Spinal cord (tissue), 9 donors: ENCODE measurements at regions not wholly inside any gene's neighbourhood (a gene's known extent, or its start where the extent isn't known, plus 50 kb on each side); places are given as distances from the start of the nearest gene placed in this dataset.

Experiments
- DNase-seq, 6 donors: peaks; one replicate each; pipeline versions ENCODE4 v3.0.0 to v3.0.0-alpha.2; 2013 to 2015; ENCODE audit warnings: low spot score in 6 of 6, low read depth in 4 of 6
- H3K27ac ChIP-seq: one replicate; pipeline ENCODE4 v1.5.1; 2013; ENCODE audit warnings: low read depth, low read length, control low read depth
- H3K27me3 ChIP-seq: one replicate; pipeline ENCODE4 v1.6.1; 2013; ENCODE audit warnings: low read length; ENCODE audit not compliant: control insufficient read depth, insufficient read depth
- H3K36me3 ChIP-seq: one replicate; pipeline ENCODE4 v1.6.1; 2013; ENCODE audit warnings: low read length; ENCODE audit not compliant: control insufficient read depth, insufficient read depth
- H3K4me1 ChIP-seq: one replicate; pipeline ENCODE4 v1.6.1; 2013; ENCODE audit warnings: low read length; ENCODE audit not compliant: control insufficient read depth, insufficient read depth
- H3K4me3 ChIP-seq: one replicate; pipeline ENCODE4 v1.5.1; 2013; ENCODE audit warnings: low read depth, low read length, control low read depth
- H3K9me3 ChIP-seq: one replicate; pipeline ENCODE4 v1.6.1; 2013; ENCODE audit warnings: low read length; ENCODE audit not compliant: control insufficient read depth, insufficient read depth
- WGBS: methylation state at CpG from one replicate; pipeline ENCODE4 v1.1.5; 2013; ENCODE audit warnings: missing lambda C conversion rate; ENCODE audit not compliant: insufficient coverage; 5-methylcytosine and 5-hydroxymethylcytosine counted together
- donor health status: healthy.

- H3K27me3 ChIP-seq: peaks cover 5% of the 10 kb centered on the region
- WGBS: 50% methylated on average over 2 of the region's 2 CpGs
- DNase-seq: peak in 1 of 6 donors; percentile 16
- peaks cover 17% of the 10 kb centered on the region for H3K4me1 ChIP-seq
- no peaks in the 10 kb centered on the region for H3K36me3 ChIP-seq
- H3K27ac ChIP-seq: peak overlapping the region; percentile 95
- H3K9me3 ChIP-seq: no peaks in the 10 kb centered on the region
- peak overlapping the region; percentile 19 for H3K4me3 ChIP-seq
These were observed 65.7 kb upstream of the WDR17 start for GRCh38 chr4:175999944-176000343.

GRCh38 chr4:176001151-176002006 is 64.3 kb upstream of the WDR17 start:
- Histone ChIP-seq H3K27ac (peak overlapping the region; percentile 95), H3K4me1 (peaks cover 17% of the 10 kb centered on the region), H3K4me3 (peak overlapping the region; percentile 81), H3K27me3 (peaks cover 5% of the 10 kb centered on the region), H3K36me3 (no peaks in the 10 kb centered on the region), H3K9me3 (no peaks in the 10 kb centered on the region)
- peak in 5 of 6 donors; percentile 76 to 95 (median 86) for DNase-seq
- WGBS: 0% methylated on average over 34 of the region's 41 CpGs

DNA sequence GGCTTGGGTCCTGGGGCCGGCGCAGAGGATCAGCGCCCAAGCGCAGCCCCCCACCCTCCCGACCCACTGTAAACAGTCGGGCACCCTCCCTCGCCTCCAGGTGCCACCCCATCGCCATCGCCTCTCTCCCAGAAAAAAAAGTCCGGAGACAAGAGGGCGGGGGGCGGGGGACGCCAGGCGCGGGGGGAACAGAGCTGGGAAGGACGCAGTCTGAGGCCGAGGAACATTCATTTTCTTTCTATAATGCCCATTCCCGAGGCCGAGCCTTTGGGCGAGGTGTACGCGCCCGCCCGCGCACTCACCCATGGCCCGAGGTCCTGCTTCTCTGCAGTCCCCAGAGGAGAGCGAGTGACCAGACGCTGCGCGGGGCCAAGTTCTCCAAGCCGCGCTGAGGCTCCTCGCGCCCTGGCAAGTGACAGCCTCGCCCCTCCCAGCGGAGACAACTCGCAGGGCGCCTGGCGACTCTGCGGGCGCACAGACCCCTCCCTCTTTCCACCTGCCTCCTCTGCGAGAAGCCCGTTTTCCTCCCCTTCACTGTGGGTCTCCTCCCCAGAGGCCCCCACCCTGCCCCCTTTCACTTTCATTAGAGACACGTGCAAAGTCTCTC is 63.5 kb upstream of the WDR17 start:
- under 1% methylated on average over 37 of the region's 44 CpGs for WGBS
- peak in 3 of 6 donors; percentile 54 to 82 (median 73) for DNase-seq
- Histone ChIP-seq H3K36me3 (no peaks in the 10 kb centered on the region), H3K27ac (peak overlapping the region; percentile 95), H3K4me3 (peak overlapping the region; percentile 81), H3K9me3 (no peaks in the 10 kb centered on the region), H3K27me3 (peaks cover 5% of the 10 kb centered on the region), H3K4me1 (peaks cover 17% of the 10 kb centered on the region)

- no peak overlapping the region for H3K27ac ChIP-seq
- H3K36me3 ChIP-seq: no peaks in the 10 kb centered on the region
- 55% methylated on average over 2 of the region's 3 CpGs for WGBS
- H3K4me1 ChIP-seq: peaks cover 13% of the 10 kb centered on the region
- peaks cover 2% of the 10 kb centered on the region for H3K9me3 ChIP-seq
- H3K27me3 ChIP-seq: peaks cover 5% of the 10 kb centered on the region
- no peak for DNase-seq
- no peak overlapping the region for H3K4me3 ChIP-seq
These were observed 59.9 kb upstream of the WDR17 start for GRCh38 chr4:176005766-176006165.

DNA sequence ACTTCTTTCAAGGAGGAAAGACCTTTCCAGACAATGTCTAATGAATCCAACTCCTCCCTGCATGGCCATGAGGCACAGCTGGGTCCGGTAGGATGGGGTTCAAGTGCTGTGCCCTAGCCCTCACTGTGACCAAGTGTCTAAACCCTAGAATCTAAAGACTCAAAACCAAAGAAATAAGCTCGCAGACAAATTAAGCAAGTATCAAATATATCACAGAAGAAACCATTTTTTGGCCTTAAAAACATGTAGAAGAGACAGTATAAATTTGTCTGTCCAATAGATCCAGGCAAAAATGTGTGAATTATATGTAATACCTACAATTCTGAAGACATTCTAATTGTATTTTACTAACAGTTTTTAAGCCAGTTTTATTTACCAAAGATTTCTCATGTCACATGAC is 56.4 kb upstream of the WDR17 start:
- no peak overlapping the region for H3K4me3 ChIP-seq
- DNase-seq: no peak
- H3K9me3 ChIP-seq: peaks cover 2% of the 10 kb centered on the region
- WGBS: 83% methylated on average over 1 of the region's 2 CpGs
- no peaks in the 10 kb centered on the region for H3K27me3 ChIP-seq
- no peaks in the 10 kb centered on the region for H3K36me3 ChIP-seq
- H3K4me1 ChIP-seq: no peaks in the 10 kb centered on the region
- no peak overlapping the region for H3K27ac ChIP-seq

GRCh38 chr4:176011529-176011928 is 54.1 kb upstream of the WDR17 start:
- DNase-seq: no peak
- H3K9me3 ChIP-seq: peaks cover 2% of the 10 kb centered on the region
- no peaks in the 10 kb centered on the region for H3K27me3 ChIP-seq
- no peak overlapping the region for H3K27ac ChIP-seq
- no peaks in the 10 kb centered on the region for H3K4me1 ChIP-seq
- no peak overlapping the region for H3K4me3 ChIP-seq
- whole genome bisulfite sequencing: 50% methylated on average over 1 of the region's 2 CpGs
- H3K36me3 ChIP-seq: no peaks in the 10 kb centered on the region

DNA sequence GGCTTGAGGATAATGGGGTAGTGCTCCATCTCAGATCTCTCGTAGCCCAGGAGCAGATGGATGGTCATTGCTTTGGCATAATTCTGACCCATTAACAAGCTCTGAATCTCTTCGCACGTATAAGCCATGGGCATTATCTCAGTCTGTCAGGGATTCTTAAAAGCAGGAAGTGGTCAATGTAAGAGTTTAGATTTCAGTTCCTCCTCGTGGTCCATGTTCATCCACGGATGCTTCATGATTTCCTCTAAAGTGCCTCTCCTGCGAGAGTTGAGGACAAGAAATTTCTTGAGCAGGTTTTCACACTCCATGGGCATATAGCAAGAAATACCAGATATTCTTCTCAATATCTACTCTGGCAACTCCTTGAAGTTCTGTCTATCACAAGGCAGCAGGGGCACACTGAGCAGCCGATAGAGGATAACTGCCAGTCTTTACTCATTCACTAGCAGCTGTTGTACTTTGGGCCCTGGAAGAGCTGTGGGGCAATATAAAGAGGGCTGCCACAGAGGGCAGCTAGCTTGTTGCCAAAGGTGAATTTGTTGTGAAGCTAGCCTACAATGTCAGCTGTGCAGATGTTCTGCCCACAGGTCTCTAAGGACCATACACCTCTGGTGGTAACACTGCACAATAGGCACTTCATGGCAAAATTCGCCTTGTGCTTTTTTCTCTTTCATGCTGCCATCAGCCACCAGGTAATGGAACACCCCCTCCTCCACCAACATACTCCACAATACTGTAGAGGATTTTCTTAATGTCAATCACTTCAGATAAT is 52.0 kb upstream of the WDR17 start:
- Histone ChIP-seq H3K9me3 (no peaks in the 10 kb centered on the region), H3K27me3 (no peaks in the 10 kb centered on the region), H3K36me3 (no peaks in the 10 kb centered on the region), H3K4me1 (no peaks in the 10 kb centered on the region), H3K27ac (no peak overlapping the region), H3K4me3 (no peak overlapping the region)
- WGBS: 96% methylated on average over 6 of the region's 8 CpGs
- no peak for DNase-seq

DNA sequence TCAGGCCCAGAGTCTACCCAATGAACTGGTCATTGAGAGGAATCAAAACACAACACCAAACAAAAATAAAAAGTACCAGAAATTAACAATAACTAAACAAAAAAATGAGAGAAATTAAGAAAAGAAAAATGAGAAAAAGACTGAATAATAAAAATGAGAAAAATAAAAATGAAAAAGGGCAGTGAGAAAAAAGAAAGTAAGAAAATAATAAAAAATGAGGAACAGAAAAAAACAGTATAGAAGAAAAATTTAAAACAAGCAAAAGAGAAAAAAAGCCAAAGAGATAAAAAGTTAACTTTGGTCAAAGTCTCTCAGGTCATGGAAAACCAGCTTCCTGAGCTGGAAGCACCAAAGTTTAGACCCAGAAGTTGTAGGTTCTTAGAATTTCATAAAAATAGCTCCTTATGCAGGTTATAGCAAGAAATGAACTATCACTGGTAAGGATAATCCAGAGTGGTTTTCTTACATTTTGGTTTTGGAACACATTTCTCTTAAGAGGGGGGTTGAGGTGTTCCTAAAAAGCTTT is 51.0 kb upstream of the WDR17 start:
- Histone ChIP-seq H3K27me3 (no peaks in the 10 kb centered on the region), H3K9me3 (no peaks in the 10 kb centered on the region), H3K4me3 (no peak overlapping the region), H3K27ac (no peak overlapping the region), H3K36me3 (no peaks in the 10 kb centered on the region), H3K4me1 (no peaks in the 10 kb centered on the region)
- DNase-seq: no peak
